Activated CD8-positive, alpha-beta memory T cell treated with anti-CD3 and anti-CD28 coated beads, Interleukin-2, amount 50 U/mL, for 1 hour (primary cell): ENCODE measurements at regions not wholly inside any gene's neighbourhood (a gene's known extent, or its start where the extent isn't known, plus 50 kb on each side); places are given as distances from the start of the nearest gene placed in this dataset.
"Not testable (repeated sequence)": the region's sequence is repeated elsewhere in the genome, so short reads cannot be mapped to it uniquely, and the experiment has no call there.

Experiments used
- DNase-seq: peaks from one replicate; pipeline ENCODE4 v3.0.0-alpha.2; 2020; ENCODE audit errors: extremely low read depth

DNA sequence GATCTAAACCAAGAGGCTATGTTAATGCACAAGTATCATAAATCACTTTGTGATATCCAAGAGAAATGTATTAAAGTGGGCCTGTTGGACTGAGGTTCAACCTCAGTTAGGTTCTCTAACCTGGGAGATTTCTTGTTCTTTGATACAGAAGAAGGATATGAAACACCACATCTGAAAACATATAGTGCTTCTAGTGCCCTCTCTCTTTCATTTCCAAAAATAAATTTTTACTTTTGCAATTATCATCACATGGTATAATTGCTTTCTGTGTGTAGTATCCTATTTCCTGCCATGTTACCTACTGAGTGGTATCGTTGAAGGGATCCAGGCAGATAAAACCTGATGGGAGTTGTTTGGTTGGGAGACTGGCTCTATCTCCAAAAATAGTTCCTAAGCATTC is 264.9 kb downstream of the CCER1 start:
- no peak for DNase-seq

DNA sequence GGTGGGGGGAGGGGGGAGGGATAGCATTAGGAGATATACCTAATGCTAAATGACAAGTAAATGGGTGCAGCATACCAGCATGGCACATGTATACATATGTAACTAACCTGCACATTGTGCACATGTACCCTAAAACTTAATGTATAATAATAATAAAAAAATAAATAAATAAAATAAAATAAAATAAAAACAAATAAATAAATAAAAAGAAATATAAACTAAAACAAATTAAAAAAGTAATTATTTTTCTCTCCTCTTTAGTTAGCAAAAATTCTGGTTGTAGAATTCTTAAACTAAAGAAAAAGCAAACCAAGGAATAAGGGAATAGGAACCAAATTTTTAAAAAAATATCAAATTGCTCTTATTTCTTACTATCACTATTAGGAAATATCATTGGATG is 267.3 kb downstream of the CCER1 start:
- not testable (repeated sequence) for DNase-seq

DNA sequence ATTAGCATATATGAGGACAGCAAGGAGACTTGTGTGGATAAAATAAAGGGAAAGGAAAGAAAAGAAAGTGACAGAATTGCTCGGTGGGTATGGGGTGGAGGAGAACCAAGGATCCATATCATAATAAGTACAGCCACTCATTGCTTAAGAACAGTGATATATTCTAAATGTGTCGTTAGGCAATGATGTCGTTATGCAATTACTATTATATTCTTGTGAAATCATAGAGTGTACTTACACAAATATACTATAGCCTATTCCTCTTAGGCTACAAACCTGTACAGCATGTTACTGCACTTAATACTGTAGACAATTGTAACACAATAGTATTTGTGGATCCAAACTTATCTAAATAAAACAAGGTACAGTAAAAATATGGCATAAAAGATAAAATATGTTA is 271.1 kb downstream of the CCER1 start:
- no peak for DNase-seq

DNA sequence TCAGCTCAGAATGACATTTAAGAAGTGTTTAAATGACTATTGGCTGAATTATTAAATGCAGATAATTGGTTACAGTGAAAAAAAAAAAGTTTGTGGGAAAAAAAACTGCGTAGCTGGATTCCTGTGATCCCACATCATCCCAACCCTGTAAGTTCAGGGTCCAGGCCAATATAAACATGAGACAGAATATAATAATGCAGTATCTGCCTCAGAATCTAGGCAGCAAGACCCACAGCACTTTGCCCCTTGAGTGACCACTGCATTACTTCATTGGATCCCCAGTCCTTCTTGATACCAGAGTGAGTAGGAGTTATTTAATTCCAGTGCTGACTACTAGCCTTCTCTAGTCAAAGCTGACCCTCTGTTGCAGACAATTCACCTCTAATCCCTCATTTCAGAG is 272.6 kb downstream of the CCER1 start:
- no peak for DNase-seq

DNA sequence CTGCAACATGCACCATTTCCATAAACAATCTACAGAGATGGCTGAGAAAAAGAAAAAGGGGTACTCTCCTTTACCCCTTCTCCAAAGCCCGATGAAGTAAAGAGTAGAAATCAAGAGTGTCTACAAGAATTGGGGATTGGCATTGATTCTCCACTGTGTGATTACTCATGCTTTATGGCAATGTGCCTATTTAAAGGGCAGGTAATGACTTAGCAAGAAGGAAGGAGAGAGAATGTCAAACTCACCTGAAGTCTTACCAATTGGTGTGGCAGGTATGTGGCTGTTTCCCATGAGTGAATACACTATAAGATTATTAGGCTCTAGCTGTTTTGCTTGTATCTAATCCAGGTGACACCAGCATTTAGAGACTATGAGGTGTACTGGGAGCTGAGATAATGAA is 275.3 kb downstream of the CCER1 start:
- no peak for DNase-seq

DNA sequence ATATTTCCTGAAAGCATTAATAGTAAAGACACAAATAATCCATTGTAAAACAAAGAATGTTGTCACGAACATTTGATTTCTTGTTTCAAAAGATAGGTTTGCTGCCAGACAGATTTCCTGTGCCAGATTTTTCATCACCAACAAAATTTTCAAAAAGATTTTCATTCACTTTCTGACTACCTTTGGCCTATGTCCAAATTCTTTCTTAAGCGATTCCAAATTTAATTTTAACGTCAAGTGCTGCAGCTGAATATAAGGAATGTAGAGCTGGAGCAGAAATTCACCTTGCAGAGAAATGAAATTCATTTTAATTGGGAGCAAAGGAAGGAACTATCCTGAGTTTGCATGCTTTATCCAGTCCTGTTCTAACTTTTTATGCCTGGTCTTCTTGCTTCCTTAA is 277.4 kb downstream of the CCER1 start:
- no peak for DNase-seq

DNA sequence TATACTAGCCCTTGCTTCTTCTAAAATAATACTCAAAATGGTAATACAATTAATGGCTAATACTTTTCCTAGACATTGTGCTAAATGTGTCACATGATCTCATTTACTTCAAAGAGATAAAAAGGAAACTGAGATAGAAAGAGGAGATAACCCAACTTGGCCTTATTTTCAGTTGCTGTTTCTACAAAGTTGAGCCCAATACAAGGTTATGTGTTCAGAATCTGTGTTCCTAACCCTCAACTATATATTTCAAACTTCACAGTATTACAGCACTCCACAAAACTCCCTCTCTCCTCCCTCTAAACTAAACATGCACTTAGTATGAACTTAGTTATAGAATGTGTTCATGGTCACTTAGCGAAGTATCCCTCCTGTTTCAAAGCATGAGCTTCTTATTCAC is 277.9 kb downstream of the CCER1 start:
- no peak for DNase-seq

DNA sequence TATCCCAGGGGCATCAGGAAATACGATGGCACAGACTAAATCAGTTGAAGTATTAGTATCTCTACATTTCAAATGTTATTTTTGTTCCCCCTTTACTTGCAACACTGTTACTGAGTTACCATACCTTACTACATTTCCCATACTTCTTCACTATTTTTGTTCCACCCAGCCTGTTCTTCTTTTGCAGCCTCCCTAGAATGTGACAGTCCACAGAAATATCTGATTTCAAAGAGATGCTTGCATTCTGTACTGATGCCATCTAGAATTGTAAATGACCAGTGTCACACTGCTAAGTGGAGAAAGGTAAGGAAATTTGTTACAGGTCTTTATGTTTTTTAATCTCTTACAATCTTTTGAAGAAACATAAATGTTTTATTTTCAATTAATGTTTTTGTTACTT is 279.9 kb downstream of the CCER1 start:
- no peak for DNase-seq

DNA sequence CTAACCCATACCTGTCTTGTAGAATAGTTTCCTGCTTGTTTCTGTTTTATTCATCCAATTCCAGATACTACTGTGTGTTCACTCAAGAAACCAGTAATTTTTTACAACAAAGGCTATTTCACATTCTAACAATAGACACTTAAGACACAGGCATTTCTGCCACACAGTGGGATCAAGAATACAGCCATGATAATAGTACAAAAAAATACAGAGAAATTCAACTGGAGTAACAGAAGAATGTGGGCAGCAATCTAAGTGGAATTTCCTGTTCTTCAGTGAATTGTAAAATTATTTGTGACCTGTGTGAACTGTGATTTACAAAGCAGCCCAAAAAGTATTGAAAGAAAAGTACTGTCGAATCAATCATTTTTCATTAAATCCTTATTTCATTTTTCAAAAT is 282.9 kb downstream of the CCER1 start:
- no peak for DNase-seq

DNA sequence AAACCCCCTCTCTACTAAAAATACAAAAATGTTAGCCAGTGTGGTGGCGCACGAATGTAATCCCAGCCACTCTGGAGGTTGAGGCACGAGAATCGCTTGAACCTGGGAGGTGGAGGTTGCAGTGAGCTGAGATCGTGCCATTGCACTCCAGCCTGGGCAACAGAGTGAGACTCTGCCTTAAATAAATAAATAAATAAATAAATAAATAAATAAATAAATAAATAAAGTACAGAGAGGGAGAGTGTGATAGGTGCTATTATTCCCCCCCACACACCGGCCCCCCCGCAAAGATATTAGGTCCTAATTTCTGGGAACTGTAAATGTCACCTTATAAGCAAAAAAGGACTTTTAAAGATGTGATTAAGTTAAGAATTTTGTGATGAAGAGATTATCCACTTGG is 291.0 kb downstream of the CCER1 start:
- not testable (repeated sequence) for DNase-seq

DNA sequence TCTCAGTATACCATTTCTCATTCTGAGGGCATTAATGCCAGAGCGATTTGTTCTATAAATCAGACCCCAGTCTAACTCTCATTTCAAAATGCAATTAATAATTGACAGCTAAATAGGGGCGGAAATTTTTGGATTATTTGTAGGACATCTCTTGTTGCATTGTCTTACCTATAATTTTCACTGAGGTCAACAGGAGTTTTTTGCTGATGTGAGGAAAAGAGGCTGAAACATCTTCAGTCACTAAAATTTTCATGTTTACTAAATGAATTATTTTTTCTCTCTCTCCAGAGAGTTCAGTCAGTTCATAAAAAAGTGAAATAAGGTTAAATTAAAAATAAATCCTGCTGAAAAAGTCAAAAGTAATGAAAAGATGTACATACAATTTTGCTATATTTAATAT is 295.9 kb downstream of the CCER1 start:
- no peak for DNase-seq

DNA sequence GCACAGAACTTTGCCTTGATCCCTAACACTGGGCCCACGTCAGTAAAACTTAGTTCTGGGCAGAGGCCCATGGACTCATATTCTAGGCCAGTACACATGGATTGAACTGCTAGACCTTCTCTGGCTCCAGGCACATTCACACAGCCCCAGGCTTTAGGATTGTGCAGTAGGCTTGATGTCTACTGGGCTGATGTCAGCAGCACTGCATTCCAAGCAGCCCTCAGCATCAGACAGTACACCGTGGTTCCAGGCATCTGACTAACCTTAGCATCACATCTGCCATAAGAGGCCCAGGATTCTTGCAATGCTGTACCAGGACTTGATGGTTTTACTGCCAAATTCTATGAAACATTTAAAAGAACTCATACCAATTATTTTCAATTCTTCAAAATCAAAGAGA is 301.9 kb downstream of the CCER1 start:
- no peak for DNase-seq

DNA sequence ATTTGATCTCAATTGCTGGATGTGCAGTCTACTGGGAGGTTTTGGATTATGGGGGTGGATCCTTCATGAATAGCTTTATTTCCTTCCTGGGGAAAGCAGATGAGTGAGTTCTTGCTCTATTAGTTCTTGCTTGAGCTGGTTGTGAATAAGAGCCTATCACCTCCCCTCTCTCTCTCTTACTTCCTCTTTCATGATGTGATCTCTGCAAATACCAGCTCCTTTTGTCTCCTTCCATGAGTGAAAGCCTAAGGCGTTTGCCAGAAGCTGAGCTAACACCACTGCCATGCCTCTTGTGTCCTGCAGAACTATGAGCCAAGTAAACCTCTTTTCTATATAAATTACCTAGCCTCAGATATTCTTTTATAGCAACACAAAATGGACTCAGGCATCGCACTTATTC is 302.7 kb downstream of the CCER1 start:
- DNase-seq = no peak

DNA sequence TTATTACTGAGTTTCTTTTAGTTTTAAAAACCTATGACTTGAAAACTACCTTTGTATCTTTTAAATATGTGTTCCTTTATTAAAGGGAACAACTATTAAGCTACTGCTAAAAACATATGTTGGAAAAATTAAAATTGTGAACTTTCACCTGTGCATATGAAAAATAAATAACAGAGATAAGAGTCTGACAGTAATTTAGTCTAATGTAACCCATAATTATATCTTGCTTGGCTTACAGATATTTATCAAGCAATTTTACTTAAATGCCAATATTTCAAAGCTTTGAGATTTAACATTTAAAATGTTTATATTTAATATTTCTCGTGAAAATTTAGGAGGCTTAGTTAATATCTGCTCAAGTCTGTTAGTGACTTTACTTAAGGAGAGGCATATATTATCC is 309.8 kb downstream of the CCER1 start:
- DNase-seq = no peak

DNA sequence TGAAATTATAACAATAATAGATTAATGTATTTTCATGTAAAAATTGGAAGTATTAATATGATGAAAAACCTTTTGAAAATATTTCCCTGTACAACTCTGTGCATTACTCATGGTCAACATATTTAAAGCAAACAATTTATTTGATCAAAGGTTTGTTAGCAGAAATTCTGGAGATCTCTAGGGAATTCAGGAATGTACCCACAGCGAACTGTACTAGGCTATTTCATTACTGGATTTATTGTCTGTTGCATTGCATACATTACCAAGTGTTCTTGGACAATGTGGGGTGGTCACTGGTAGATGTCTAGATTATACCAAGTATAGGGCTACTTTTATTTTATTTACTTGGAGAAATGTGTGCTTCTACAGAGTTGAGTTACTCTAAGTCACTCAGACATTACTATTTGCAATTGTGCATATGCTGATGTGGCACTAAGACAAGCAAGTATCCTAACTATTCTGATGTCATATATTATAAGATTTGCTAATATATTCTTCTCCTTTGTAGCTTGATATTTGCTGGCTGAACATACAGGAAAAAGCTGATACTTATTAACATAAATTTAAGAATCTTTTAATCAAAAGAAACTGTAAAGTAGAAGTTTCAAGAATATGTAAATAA is 323.3 kb downstream of the CCER1 start:
- DNase-seq = no peak

DNA sequence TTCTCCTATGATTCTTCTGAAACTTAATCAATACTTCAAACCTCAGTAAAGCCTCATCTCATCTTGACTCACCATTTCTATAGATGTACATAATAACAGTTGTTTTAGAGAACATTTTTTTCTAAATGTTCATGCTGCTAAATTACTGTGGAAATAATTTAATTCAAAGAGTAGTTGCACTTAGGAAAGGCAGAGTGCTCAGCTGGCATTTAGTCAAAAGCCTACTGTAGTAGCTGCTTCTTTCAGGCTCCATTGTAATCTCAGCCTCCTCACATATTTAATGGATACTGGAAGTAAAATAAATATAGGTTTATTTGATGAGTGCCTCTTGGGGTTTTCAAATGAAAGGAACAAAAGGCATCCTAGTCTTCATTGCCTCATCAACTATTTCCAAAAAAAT is 325.0 kb downstream of the CCER1 start:
- no peak for DNase-seq

DNA sequence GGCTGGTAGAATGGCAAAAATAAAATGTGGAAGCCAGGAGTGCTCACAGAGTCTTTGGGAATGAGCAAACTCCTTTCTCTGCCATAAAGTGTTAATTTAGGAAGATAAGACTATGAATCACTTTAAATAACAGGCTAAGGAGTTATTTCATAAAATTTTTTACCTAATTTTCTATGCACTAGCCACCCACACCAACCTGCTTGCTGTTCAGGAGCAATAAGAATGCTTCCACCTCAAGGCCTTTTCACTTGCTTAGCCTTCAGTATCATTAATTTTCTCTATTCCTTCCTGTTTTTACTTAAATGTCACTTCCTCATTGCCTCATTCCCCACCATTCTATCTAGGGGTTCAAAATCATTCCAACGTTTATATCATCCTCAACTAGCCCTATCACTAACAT is 326.8 kb downstream of the CCER1 start:
- no peak for DNase-seq

DNA sequence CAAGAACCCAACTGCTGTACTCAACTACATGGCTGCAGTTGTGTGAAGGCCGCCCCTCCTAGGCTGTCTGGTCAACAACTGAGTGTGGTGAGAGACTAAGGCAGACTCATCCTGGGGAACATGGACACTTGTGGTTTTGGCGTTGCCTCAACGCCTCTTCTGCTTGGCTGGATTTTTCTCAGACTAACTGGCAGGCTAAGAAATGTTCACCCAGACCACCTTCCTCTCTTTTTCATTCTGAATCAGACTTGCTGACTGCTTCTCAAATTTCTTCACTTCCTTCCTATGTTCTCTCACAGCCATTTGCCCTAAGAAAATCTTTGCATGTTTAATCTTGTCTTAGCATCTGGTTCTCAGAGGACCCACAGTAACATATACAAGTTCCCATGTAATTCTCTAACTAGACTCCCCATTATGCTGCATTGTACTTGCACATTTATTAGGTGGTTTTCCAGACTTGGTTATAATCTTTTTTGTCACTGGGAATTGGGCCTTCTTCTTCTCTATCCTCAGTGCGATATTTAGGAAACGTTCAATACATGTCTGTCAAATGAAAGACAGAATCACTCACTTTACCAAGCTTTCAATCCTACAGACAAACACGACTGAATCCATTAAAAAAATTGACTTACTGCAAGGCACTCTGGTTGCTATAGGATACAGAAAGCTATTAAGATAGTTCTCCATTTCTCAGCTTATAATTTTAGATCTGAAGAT is 327.6 kb downstream of the CCER1 start:
- no peak for DNase-seq

DNA sequence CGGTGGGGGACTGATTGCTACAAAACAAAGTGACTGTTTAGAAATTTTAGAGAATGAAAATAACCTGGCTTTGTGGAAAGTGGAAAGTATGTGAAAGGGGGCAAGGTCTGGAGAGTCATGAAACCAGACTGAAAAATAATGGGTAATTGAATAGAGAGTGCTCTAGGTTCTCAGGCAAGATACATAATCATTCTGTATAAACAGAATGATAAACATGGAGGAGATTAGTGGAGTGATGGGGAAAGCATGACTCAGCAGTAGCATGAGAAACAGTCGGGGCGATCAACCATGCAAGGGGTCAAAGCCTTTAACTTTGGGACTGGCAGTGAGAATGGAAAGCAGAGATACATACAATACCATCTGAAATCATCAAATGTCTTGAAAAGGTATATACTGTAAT is 332.5 kb downstream of the CCER1 start:
- DNase-seq = no peak

DNA sequence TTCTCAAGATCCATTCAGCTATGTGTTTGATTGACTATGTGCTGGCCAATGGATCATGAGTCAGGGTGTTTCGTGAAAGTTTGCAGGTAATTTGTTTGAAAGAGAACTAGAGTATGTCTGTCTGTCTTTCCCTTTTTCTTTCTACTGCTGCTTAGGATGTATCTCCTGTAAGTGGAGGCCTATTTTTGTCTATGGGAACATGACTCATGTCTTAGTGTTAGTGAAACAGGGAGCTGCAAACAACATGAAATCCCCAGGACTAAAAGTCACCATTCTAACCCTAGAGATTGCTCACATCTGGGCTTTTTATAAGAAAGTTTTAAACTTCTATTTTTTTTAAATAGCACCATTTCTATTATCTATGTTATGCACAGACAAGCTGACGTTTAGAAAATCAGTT is 333.0 kb downstream of the CCER1 start:
- DNase-seq = no peak

DNA sequence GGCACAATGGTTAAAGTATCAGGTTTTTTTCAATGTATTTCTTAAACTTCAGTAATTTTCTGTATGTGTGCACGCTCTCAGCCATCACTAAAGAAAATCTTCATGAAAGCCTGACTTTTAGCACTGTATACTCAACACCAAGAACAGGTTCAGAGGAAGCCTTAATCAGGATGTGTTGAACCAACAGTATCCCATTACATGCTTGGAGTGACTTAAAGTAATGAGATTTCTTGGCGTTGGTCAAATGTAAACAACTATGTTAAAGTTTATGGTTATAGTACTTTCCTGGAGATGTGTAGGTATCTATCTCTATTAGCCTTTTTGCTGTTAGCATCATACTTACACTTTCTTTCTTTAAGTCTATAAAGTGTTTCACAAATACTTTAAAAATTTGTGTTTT is 335.0 kb downstream of the CCER1 start:
- DNase-seq = no peak

DNA sequence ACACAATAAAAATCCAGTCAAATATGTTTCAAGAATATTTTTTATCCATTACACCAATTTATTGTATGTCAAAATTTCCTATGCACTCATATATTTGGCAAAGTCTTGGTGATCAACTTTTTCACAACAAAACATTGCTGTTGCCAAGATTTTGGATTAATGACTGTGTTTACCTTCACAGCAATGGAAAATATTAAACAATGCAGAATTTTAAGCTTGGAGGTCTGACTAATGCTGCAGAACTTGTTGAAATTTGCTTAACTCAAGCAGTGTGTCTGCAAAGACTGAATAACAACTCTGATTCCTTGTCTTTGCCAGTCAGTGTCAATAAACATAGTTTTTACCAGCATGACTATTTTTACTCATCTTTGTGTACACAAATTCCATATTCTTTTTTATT is 336.4 kb downstream of the CCER1 start:
- no peak for DNase-seq

DNA sequence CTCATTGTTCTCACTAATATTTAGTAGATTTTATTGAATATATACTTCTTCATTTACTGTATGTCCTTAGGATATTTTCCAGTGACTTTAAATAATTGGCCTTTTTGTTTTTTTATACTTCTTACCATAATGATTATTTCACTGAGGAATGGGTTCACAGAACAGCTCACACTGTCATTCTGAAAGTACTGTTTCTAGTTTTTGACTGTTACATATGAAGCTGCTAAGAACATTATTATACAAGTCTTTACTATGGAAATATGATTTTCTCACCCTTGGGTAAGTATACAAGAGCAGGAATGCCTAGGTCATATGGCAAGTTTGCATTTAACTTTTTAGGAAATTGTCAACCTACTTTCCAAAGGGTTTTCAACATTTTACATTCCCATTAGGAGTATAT is 343.1 kb downstream of the CCER1 start:
- no peak for DNase-seq

DNA sequence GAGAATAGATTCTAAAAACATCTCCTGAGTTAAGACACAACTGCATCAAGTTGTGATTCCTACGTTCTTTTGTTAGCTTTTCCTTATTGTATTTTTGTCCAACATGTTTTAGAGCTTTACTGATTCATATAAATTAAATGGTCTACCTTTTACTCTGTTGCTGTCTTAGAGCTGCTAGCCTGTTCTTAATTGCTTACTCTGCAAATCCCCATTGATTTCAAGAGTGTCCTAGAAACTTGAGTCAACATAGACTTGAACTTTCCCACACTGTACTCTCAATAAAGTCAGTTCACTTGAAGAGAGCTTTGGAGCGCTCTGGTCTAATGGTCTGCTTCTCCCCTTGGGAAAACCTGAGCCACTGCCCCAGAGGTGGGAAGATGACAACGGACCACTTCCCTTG is 343.9 kb downstream of the CCER1 start:
- no peak for DNase-seq
